ENCODE measurements at regions not wholly inside any gene's neighbourhood (a gene's known extent, or its start where the extent isn't known, plus 50 kb on each side); places are given as distances from the start of the nearest gene placed in this dataset.
"Not testable (repeated sequence)": the region's sequence is repeated elsewhere in the genome, so short reads cannot be mapped to it uniquely, and the experiment has no call there.

- H2AK5ac ChIP-seq (ENCODE audit: insufficient read length, low read length): not testable (repeated sequence)
Observed at GRCh38 chr3:197447781-197448180, 108.0 kb downstream of the BDH1 start.

More at GRCh38 chr3:197447781-197448180, 108.0 kb downstream of the BDH1 start:
- H4K5ac ChIP-seq (ENCODE audit: insufficient read length, low read depth, low read length); H3K14ac ChIP-seq (ENCODE audit: insufficient read depth, low read length); H3K79me2 ChIP-seq (ENCODE audit: insufficient read depth, low read length); H3K27ac Mint-ChIP-seq; H3K9ac ChIP-seq (ENCODE audit: extremely low read depth, insufficient read length, low read length); H3K27ac ChIP-seq (ENCODE audit: insufficient read length, low read depth, low read length); H3K9me3 Mint-ChIP-seq; H3K4me3 Mint-ChIP-seq; H3K36me3 Mint-ChIP-seq (ENCODE audit: insufficient read depth in 1 of 3, low read depth in 3 of 3); H3K9me3 ChIP-seq (ENCODE audit: control insufficient read depth, low read depth, low read length); H2BK5ac ChIP-seq (ENCODE audit: insufficient read length, low read length); H3K23ac ChIP-seq (ENCODE audit: insufficient read length, low read depth, low read length); H3K4me1 ChIP-seq (ENCODE audit: insufficient read depth, low read length); H3K23me2 ChIP-seq (ENCODE audit: insufficient read length, low read depth, low read length, poor library complexity, severe bottlenecking); H2AFZ ChIP-seq (ENCODE audit: low read length); H3K4ac ChIP-seq (ENCODE audit: low read depth, low read length); H4K20me1 ChIP-seq (ENCODE audit: control insufficient read depth, insufficient read depth, insufficient read length); H3K27me3 ChIP-seq (ENCODE audit: insufficient read depth, low read length); DNase-seq; H3K18ac ChIP-seq (ENCODE audit: insufficient read length, low read depth, low read length); H3K27me3 Mint-ChIP-seq (ENCODE audit: low read depth); H3T11ph ChIP-seq (ENCODE audit: low read length); H3K4me2 ChIP-seq (ENCODE audit: insufficient read depth, insufficient read length, low read length); H3K56ac ChIP-seq (ENCODE audit: insufficient read length, low read depth, low read length); H2BK12ac ChIP-seq (ENCODE audit: insufficient read length, low read depth, low read length); H2BK20ac ChIP-seq (ENCODE audit: low read depth, low read length, poor library complexity, severe bottlenecking); H4K8ac ChIP-seq (replicated peaks; ENCODE audit: insufficient read length, low read depth, low read length); H3K79me1 ChIP-seq (ENCODE audit: insufficient read depth, low read depth, low read length, poor library complexity, severe bottlenecking); H4K91ac ChIP-seq (ENCODE audit: insufficient read length, low read depth, low read length); H2BK15ac ChIP-seq (ENCODE audit: low read depth, low read length); H2BK120ac ChIP-seq (ENCODE audit: low read depth, low read length, poor library complexity, severe bottlenecking): not testable (repeated sequence)
- H3K4me1 Mint-ChIP-seq: peaks cover 19% of the 10 kb centered on the region in 2 experiments
- WGBS (ENCODE audit: extremely low coverage, insufficient read length, low lambda C conversion rate): no CpG with 5 or more reads among the region's 6 CpGs

All from H9 (cell line).